ENCODE measurements at regions not wholly inside any gene's neighbourhood (a gene's known extent, or its start where the extent isn't known, plus 50 kb on each side); places are given as distances from the start of the nearest gene placed in this dataset.

DNA sequence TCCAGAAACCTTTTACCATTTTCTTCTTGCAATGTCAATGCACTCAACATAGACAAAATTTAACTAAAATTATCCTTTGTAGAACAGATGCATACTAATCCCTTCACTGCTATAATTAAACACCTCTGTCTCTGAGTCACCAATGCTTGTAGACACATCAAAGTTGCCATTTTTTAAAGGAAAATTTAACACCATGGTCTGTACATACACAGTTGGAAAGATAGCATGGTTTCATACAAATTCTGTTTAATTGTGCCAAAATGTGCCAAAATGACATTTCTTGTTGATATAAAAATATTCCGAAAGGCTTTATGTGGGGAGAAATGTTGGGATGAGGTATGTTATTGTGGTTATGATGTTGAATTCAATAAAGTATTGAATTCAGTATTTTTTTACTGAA lies 125.8 kb downstream of the NEUROD6 start:
- WGBS, 2 donors: 92 to 100% methylated on average over 1 of the region's 1 CpG
- TF ChIP-seq EP300 (IDR thresholded peaks at IDR 0.05): no peak
- TF ChIP-seq, protein P1, sequence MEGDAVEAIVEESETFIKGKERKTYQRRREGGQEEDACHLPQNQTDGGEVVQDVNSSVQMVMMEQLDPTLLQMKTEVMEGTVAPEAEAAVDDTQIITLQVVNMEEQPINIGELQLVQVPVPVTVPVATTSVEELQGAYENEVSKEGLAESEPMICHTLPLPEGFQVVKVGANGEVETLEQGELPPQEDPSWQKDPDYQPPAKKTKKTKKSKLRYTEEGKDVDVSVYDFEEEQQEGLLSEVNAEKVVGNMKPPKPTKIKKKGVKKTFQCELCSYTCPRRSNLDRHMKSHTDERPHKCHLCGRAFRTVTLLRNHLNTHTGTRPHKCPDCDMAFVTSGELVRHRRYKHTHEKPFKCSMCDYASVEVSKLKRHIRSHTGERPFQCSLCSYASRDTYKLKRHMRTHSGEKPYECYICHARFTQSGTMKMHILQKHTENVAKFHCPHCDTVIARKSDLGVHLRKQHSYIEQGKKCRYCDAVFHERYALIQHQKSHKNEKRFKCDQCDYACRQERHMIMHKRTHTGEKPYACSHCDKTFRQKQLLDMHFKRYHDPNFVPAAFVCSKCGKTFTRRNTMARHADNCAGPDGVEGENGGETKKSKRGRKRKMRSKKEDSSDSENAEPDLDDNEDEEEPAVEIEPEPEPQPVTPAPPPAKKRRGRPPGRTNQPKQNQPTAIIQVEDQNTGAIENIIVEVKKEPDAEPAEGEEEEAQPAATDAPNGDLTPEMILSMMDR (IDR thresholded peaks at IDR 0.05): no peak
- no peak for TF ChIP-seq POLR2A (IDR thresholded peaks at IDR 0.05)
- Histone ChIP-seq H3K27ac (no peak overlapping the region), H3K27me3 (no peaks in the 10 kb centered on the region), H3K36me3 (no peaks in the 10 kb centered on the region), H3K9me3 (no peaks in the 10 kb centered on the region), H3K4me3 (no peak overlapping the region), H3K4me1 (no peaks in the 10 kb centered on the region)
- no peak for DNase-seq (ENCODE audit: low spot score in 2 of 2)

DNA sequence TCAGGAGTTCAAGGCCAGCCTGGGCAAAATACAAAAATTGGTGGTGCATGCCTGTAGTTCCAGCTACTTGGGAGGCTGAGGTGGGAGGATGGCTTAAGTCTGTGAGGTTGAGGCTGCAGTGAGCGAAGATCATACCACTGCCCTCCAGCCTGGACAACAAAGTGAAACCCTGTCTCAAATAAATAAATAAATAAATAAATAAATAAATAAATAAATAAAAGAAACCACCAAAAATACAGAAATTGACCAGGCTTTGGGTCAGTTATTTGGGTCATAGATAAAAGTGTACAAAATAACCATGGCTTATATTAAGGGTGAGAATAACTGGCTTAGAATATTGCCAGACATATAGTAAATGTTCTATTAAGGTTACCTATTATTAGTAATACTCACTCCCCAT lies 129.2 kb downstream of the NEUROD6 start:
- Histone ChIP-seq H3K27me3 (no peaks in the 10 kb centered on the region), H3K27ac (no peak overlapping the region), H3K9me3 (no peaks in the 10 kb centered on the region), H3K36me3 (no peaks in the 10 kb centered on the region), H3K4me3 (no peak overlapping the region), H3K4me1 (no peaks in the 10 kb centered on the region)
- WGBS, 2 donors: 88% methylated on average over 1 of the region's 1 CpG
- no peak for DNase-seq (ENCODE audit: low spot score in 2 of 2)
- TF ChIP-seq POLR2A (IDR thresholded peaks at IDR 0.05): no peak
- TF ChIP-seq, protein P1 (IDR thresholded peaks at IDR 0.05): no peak
- TF ChIP-seq EP300 (IDR thresholded peaks at IDR 0.05): no peak

DNA sequence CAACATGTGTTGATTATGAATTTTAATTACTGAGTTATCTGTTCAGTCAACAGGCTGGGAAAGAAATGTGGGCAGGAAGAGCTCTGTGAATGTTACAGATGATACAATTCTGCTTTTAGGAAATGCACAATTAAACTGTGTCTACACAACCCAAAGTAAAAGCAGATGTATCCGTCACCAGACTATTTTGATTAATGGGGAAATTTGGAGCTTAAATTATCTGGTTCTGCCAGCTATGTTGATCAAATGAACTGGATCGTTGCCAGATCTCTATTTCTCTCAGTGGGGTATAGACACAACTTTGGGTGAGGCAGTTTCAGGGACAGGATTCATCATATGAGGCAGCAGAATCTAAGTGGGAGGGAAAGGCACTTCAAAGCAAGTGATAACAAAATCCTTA lies 136.5 kb downstream of the NEUROD6 start:
- no peaks in the 10 kb centered on the region for H3K4me1 ChIP-seq
- no peaks in the 10 kb centered on the region for H3K36me3 ChIP-seq
- no peaks in the 10 kb centered on the region for H3K9me3 ChIP-seq
- H3K27ac ChIP-seq: no peak overlapping the region
- DNase-seq (ENCODE audit: low spot score in 2 of 2): no peak
- H3K27me3 ChIP-seq: no peaks in the 10 kb centered on the region
- WGBS, 2 donors: 78 to 80% methylated on average over 2 of the region's 2 CpGs
- TF ChIP-seq, protein P1 (IDR thresholded peaks at IDR 0.05): no peak
- TF ChIP-seq POLR2A (IDR thresholded peaks at IDR 0.05): no peak
- TF ChIP-seq EP300 (IDR thresholded peaks at IDR 0.05): no peak
- H3K4me3 ChIP-seq: no peak overlapping the region

DNA sequence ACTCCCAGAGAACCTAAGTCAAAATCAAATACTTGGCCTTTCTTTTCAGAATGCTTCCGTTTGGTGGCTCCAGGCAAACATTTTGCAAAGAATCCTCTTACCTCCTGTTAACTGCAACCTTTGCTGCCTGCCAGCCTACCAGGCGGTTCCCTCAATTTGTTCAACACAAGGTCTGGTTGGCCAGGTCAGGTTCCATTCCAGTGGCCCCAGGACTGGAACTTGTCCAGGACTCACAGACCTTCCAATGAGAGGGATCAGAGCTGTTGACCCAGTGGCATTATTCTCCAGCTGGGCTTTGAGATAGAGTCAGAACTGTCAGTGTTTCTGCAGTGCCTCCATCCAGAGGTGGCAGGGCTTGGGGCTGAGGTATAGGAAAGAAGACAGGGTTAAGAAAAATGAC lies 137.0 kb downstream of the NEUROD6 start:
- Histone ChIP-seq H3K36me3 (no peaks in the 10 kb centered on the region), H3K27me3 (no peaks in the 10 kb centered on the region), H3K4me3 (no peak overlapping the region), H3K9me3 (no peaks in the 10 kb centered on the region), H3K27ac (no peak overlapping the region), H3K4me1 (no peaks in the 10 kb centered on the region)
- WGBS, 2 donors: 67 to 77% methylated on average over 2 of the region's 2 CpGs
- TF ChIP-seq, protein P1 (IDR thresholded peaks at IDR 0.05): no peak
- no peak for TF ChIP-seq EP300 (IDR thresholded peaks at IDR 0.05)
- TF ChIP-seq POLR2A (IDR thresholded peaks at IDR 0.05): no peak
- DNase-seq (ENCODE audit: low spot score in 2 of 2): no peak

DNA sequence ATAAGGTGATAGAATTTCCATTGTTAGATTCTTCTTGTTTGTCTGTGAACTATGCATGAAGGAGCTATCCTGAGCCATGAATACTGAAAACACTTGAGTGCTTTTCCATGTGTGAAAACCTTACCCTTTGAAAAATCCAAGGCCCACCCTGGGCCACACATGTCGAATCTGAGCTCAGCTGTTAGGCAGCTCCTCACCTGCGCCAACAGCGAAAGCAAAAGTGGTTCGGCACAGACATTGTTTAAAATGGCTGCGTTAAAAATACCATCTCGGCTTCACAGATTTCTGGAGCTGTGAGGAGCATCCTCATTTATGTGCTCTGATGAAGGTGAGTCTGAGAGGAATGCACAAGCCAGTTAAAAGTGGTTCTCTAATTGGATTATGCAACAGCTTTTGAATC lies 137.7 kb downstream of the NEUROD6 start:
- Histone ChIP-seq H3K36me3 (no peaks in the 10 kb centered on the region), H3K4me1 (no peaks in the 10 kb centered on the region), H3K27me3 (no peaks in the 10 kb centered on the region), H3K9me3 (no peaks in the 10 kb centered on the region), H3K27ac (no peak overlapping the region), H3K4me3 (no peak overlapping the region)
- WGBS, 2 donors: 66 to 70% methylated on average over 6 of the region's 6 CpGs
- no peak for DNase-seq (ENCODE audit: low spot score in 2 of 2)
- TF ChIP-seq, protein P1 (IDR thresholded peaks at IDR 0.05): no peak
- no peak for TF ChIP-seq POLR2A (IDR thresholded peaks at IDR 0.05)
- TF ChIP-seq EP300 (IDR thresholded peaks at IDR 0.05): no peak
